Thyroid gland (tissue), 4 donors: ENCODE measurements at regions not wholly inside any gene's neighbourhood (a gene's known extent, or its start where the extent isn't known, plus 50 kb on each side); places are given as distances from the start of the nearest gene placed in this dataset.

Experiments used
- DNase-seq, 2 donors: peaks; one replicate each; pipeline ENCODE4 v3.0.0-alpha.2; 2019
- H3K27ac ChIP-seq, 3 donors: fragments of 200-600 bp; sonication (generic); 1 replicate in 2 of 3; 2 replicates in 1 of 3; pipeline ENCODE4 v1.5.1; 2016 to 2019; ENCODE audit warnings: mild to moderate bottlenecking in 1 of 3, moderate library complexity in 1 of 3
- H3K27me3 ChIP-seq: fragments of 200-600 bp; sonication (generic); one replicate; pipeline ENCODE4 v1.5.1; 2019
- H3K36me3 ChIP-seq, 2 donors: fragments of 200-600 bp; sonication (generic); one replicate each; pipeline ENCODE4 v1.5.1; 2016 to 2019
- H3K4me1 ChIP-seq, 2 donors: fragments of 200-600 bp; sonication (generic); one replicate each; pipeline ENCODE4 v1.5.1; 2017 to 2019
- H3K4me3 ChIP-seq, 3 donors: fragments of 200-600 bp; sonication (generic); replicated peaks in 1 of 3; 1 replicate in 2 of 3; 2 replicates in 1 of 3; pipeline ENCODE4 v1.5.1; 2016; ENCODE audit warnings: mild to moderate bottlenecking in 1 of 3
- H3K9me3 ChIP-seq: fragments of 200-600 bp; sonication (generic); one replicate; pipeline ENCODE4 v1.5.1; 2017
- POLR2A ChIP-seq, 2 donors: fragments of 450-650 bp; IDR thresholded peaks; one replicate each; pipeline ENCODE4 v1.6.1; 2017; ENCODE audit warnings: antibody characterized with exemption in 2 of 2, mild to moderate bottlenecking in 2 of 2, moderate library complexity in 1 of 2
- WGBS, 2 donors: methylation state at CpG; one replicate each; pipeline ENCODE4 v1.1.5; 2017; 5-methylcytosine and 5-hydroxymethylcytosine counted together
- intact Hi-C: fragments of 100-400 bp; cut with DNase I; formaldehyde crosslinking; loops from one replicate; pipeline ENCODE4 v1.15.1; 2023
- TF ChIP-seq, protein P1 (sequence below), 6 experiments: fragments of 200-600 bp in 3 of 6; fragments of 450-650 bp in 3 of 6; sonication (generic) in 3 of 6; IDR thresholded peaks; one replicate each; pipeline ENCODE4 v1.5.1; 2016 to 2019; ENCODE audit warnings: antibody characterized with exemption in 6 of 6, mild to moderate bottlenecking in 2 of 6, inconsistent platforms in 1 of 6, moderate library complexity in 1 of 6

DNA sequence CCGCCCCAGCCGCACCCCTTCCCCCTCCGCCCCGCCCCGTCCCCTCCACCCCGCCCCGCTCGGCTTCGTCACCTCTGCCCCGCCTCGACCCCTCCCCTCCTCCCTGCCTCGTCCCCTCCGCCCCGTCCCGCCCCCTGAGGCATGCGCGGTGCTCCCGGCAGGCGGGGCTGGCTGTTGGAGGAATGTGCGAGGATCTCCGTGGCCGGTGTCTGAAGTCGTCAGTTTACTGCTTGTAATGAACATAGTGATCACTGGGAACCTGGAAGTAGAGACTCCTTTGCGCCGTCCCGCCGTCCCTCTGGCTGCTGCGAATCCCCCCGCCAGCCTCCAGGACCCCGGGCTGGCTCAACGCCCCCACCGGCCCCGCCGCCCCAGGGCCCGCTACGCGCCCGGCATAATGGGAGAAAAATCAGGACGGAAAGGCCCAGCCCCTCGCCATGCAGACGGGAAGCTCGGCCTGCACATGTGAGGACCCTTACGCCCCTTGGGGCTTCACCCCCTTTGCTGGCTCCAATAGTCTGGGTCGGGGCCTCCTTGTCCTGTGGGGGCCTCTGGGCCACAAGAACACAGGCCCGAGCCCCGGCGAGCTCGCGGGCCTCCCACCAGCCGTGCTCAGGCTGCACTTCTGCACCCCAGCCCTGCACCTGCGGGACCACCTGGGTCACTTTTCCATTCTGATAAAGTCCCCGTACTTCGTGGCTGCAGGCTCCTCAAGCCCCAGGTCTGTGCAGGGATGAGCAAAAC lies 743.1 kb downstream of the KCNJ18 start:
- Histone ChIP-seq H3K36me3 (no peaks in the 10 kb centered on the region), H3K9me3 (no peaks in the 10 kb centered on the region), H3K27me3 (no peaks in the 10 kb centered on the region), H3K4me1 (no peaks in the 10 kb centered on the region), H3K4me3 (no peak overlapping the region), H3K27ac (no peak overlapping the region)
- intact Hi-C loops = no loop called here
- WGBS, 2 donors = 60 to 66% methylated on average over 37 to 52 of the region's 53 CpGs
- no peak for DNase-seq
- TF ChIP-seq, protein P1, sequence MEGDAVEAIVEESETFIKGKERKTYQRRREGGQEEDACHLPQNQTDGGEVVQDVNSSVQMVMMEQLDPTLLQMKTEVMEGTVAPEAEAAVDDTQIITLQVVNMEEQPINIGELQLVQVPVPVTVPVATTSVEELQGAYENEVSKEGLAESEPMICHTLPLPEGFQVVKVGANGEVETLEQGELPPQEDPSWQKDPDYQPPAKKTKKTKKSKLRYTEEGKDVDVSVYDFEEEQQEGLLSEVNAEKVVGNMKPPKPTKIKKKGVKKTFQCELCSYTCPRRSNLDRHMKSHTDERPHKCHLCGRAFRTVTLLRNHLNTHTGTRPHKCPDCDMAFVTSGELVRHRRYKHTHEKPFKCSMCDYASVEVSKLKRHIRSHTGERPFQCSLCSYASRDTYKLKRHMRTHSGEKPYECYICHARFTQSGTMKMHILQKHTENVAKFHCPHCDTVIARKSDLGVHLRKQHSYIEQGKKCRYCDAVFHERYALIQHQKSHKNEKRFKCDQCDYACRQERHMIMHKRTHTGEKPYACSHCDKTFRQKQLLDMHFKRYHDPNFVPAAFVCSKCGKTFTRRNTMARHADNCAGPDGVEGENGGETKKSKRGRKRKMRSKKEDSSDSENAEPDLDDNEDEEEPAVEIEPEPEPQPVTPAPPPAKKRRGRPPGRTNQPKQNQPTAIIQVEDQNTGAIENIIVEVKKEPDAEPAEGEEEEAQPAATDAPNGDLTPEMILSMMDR (IDR thresholded peaks at IDR 0.05) = no peak
- TF ChIP-seq POLR2A (IDR thresholded peaks at IDR 0.05) = no peak

DNA sequence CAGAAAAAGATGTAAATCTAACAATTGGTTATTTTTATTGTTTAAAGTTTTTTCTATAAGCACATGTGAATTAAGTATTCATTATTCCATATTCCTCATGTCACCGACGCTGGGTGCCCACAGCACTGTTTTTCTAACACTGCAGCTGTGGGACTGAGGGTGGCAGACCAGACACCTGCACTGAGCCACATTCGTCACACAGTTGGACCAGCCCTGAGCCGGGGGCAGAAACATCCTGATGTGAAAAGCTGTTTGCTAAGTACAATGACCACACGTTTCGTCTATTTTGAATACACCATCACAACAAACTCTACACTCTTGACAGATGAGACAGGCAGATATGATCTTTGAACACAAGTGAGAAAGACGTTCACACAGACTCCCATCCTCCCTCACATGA lies 749.5 kb downstream of the KCNJ18 start:
- H3K27me3 ChIP-seq = no peaks in the 10 kb centered on the region
- intact Hi-C loops = no loop called here
- DNase-seq = no peak
- H3K36me3 ChIP-seq = no peaks in the 10 kb centered on the region
- no peaks in the 10 kb centered on the region for H3K4me1 ChIP-seq
- TF ChIP-seq, protein P1 (IDR thresholded peaks at IDR 0.05) = no peak
- TF ChIP-seq POLR2A (IDR thresholded peaks at IDR 0.05) = no peak
- H3K9me3 ChIP-seq = no peaks in the 10 kb centered on the region
- WGBS, 2 donors = 68 to 69% methylated on average over 7 of the region's 7 CpGs
- no peak overlapping the region for H3K4me3 ChIP-seq
- no peak overlapping the region for H3K27ac ChIP-seq

DNA sequence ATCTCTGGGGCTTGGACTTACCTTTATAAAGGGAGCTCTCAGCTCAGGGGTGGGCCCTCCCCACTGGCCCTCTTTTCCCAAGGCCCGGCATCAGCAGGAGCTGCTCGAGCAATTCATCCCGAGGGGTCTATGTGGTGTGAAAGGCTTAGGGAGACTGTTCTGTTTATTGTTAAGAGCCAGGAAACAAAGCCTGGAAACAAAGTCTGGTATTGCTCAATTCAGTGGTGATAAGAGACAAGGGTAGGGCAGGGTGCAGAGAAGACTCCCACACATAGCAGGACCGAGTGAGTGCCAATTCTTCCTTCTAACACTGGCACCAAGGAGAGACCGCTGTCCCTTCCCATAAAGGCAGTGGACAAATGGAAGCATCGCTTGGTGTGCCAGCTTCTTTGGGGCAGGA lies 750.7 kb downstream of the KCNJ18 start:
- 80 to 84% methylated on average over 6 of the region's 6 CpGs for WGBS, 2 donors
- H3K4me3 ChIP-seq = no peak overlapping the region
- no peaks in the 10 kb centered on the region for H3K27me3 ChIP-seq
- intact Hi-C loops = no loop called here
- TF ChIP-seq POLR2A (IDR thresholded peaks at IDR 0.05) = no peak
- TF ChIP-seq, protein P1 (IDR thresholded peaks at IDR 0.05) = no peak
- no peak overlapping the region for H3K27ac ChIP-seq
- DNase-seq = no peak
- H3K36me3 ChIP-seq = no peaks in the 10 kb centered on the region
- no peaks in the 10 kb centered on the region for H3K4me1 ChIP-seq
- H3K9me3 ChIP-seq = no peaks in the 10 kb centered on the region

DNA sequence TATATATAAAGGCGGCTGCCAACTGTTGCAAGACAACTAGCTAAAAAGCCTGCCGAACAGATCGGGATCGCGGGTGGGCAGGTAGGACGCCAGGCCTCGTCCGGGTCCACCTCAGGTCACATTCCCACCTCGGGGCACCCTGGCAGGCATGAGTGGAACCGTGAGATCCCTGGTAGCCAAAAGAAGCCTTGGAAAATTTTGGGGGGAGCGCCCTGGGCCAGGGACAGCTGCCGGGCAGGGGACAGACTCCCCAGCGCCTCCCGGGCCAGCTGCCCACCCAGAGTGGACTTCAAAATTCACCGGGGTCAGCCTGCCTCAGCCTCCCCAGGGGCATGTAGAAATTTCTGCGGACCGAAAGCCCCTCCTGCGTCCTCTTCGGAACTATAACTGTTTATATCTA lies 760.9 kb downstream of the KCNJ18 start:
- Histone ChIP-seq H3K27ac (no peak overlapping the region), H3K27me3 (no peaks in the 10 kb centered on the region), H3K36me3 (no peaks in the 10 kb centered on the region), H3K9me3 (no peaks in the 10 kb centered on the region), H3K4me3 (no peak overlapping the region), H3K4me1 (no peaks in the 10 kb centered on the region)
- 88 to 89% methylated on average over 19 of the region's 19 CpGs for WGBS, 2 donors
- no peak for DNase-seq
- TF ChIP-seq POLR2A (IDR thresholded peaks at IDR 0.05) = no peak
- TF ChIP-seq, protein P1 (IDR thresholded peaks at IDR 0.05) = no peak
- intact Hi-C loops = no loop called here

DNA sequence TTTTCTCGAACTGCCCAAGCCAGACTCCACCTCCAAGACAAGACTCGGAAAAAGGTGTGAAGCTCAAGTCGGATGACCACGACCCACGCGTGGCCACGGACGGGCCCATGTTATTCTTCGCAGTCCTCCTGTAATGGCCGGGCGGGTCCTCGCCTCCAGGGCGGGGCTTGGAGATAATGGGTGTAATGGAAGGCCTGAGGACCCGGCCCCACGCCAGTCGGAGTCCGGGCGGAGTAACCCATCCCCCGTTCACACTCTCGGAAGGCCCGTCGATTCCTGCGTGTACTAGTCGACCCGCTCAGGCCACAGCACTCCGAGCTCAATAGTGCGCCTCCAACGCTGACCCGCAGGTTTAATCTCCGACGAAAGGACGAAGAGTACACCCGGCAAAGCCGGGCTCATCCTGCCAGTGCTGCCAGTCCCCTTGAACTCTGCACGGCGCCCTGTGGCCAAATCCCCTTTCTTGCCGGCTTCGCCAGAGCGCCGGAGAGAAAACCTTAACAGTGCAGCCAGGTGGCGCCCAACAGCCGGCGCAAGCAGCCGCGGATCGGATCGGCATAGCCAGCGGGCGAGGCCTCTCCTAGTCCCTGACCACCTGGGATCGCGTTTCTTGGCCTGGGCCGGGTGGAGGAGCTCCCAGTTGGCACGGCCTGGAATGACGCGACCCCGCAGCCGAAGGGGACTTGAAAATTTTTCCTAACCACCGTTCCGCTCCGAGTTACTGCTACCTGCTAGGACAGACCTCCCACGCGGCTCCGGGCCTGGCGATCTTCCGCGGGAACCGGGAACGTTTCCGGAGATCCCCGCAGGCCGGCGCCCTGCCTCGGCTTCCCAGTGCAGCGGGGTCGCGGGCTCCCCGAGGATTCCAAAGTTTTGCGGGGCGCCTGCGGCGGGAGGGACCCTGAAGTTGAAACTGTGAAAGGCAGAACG lies 762.0 kb downstream of the KCNJ18 start:
- no peak for DNase-seq
- Histone ChIP-seq H3K36me3 (no peaks in the 10 kb centered on the region), H3K27ac (no peak overlapping the region), H3K4me3 (no peak overlapping the region), H3K4me1 (no peaks in the 10 kb centered on the region), H3K9me3 (no peaks in the 10 kb centered on the region), H3K27me3 (no peaks in the 10 kb centered on the region)
- intact Hi-C loops = no loop called here
- TF ChIP-seq, protein P1 (IDR thresholded peaks at IDR 0.05) = no peak
- WGBS, 2 donors = 69 to 72% methylated on average over 46 to 70 of the region's 82 CpGs
